ENCODE measurements at regions not wholly inside any gene's neighbourhood (a gene's known extent, or its start where the extent isn't known, plus 50 kb on each side); places are given as distances from the start of the nearest gene placed in this dataset.
A peak's percentile ranks its signal among the peaks of the same experiment; 100 is the strongest.
"Not testable (repeated sequence)": the region's sequence is repeated elsewhere in the genome, so short reads cannot be mapped to it uniquely, and the experiment has no call there.

DNA sequence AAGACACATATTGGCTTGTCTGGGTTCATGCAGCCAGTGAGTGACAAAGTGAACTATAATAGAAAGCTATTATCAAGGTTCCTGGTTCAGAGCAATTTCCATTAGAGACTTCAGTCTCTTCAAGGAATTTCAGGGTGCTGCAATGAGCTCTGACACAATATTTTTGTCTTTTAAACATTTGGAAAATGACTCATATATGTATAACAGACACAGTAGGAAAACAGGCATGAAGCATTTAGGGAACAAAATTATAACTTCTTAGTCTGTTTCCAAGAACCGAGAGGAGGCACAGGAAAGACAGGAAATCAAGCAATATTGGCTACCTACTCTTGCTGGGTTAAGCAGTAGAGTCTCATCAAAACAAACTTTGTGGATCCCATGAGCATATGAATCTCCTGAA is 170.4 kb downstream of the PTPRC start:
- DNase-seq: no peak

DNA sequence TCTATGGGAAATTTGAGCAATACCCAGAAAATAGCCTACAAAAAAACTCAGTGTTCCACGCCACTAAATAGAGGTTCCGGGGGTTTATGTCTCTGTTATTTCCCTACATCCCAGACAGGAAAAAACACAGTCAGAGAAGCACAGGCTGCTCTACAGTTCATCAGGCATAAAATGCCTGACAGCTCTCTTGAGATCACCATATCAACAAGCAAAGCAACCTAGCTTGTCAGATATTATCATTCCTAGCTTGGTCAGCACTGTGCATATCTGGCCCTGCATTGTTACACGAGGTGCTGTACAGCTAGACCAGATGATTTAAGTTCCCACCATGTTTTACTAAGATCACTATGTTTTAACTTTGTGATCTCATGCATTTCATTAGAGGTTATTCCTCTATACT is 172.6 kb downstream of the PTPRC start:
- no peak for DNase-seq

DNA sequence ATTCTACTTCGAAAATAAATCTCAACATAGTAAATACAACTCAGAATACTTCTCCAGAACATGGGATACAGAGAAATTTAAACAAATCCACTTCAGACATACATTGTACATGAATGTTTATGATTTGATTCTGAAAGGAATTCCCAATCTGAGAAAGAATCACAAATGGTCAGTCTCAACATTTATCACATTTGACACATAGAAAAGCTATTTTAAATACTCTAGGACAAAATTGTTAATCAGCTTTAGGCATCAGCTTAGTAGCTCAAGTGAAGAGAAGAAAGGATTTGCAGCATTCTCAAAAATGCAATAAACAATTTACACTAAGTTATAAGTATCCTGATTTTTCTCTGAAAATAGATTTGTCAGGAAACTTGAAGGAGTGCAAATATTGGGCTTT is 184.8 kb downstream of the PTPRC start:
- no peak for DNase-seq

DNA sequence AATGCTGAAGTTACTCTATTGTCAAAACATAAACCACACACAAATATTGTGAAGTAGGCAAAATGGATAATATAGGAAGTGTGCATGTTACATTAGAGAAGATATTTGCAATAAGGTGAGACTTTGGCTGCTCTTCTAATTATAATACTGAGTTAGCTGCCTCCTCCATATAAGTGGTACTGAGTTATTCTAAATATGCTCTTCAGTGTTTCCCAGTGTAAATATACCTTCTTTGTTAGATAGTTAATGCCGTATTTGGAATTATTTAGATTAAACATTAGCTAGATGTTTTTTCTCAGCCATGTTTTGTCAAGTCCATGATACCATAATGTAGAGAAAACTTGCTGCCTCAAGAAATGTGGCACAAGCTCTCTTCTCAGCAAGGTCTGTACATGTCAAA is 186.4 kb downstream of the PTPRC start:
- no peak for DNase-seq

DNA sequence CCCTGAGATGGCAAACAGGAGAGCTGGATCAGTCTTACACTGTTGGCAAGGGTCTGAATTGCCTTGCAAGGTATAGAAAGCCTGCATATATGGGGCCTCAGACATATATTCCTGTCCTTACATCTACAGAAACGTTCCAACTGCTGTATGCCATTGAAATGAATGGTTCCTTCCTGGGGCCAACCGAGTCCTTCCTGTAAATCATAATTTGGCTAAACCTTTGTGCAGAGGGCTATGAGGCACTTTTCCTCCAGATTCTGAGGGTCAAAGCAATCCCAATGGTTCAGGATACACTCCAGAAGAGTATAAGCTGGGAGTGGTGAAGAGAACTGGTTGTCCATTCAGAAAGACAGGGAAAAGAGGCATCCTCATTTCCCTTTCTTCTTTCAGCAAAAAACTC is 190.5 kb downstream of the PTPRC start:
- DNase-seq: no peak

DNA sequence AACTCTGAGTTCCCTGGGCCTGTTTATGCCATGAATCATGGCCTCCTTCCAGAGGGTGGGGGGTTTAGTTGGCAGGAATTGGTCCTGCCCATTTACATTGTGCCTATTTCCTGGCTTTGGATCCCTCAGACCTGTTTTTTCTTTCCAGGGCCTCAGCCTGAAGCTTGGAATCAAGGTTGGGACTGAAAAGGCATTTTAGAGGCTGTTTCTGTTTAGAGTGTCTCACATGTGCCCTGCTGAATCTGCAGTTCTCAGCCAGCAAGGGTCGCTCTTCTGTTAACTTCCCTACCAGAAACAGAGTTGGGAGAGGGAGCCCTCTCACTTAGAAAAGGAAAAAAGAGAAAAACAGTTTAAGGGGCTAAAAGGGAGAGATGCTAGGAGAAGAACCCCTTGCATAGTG is 191.1 kb downstream of the PTPRC start:
- DNase-seq: no peak

DNA sequence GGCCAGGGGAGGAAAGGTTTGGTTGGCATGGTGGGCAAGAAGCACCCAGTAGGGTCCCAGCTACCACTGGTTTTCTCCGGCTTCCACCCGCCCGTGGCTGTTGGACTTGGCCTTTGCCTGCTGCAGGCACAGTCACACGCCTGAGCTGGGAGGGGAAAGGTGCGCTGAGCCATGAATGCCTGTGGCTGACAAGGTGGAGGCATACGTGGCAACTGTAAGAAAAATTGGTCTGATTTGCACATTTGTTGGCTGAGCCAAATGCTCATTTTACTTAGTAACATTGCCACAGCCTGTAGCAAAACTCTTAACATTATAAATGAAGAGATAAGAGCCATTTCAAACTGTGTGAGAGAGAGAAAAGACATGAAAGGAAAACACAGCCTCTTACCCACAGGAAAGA is 191.6 kb downstream of the PTPRC start:
- no peak for DNase-seq

DNA sequence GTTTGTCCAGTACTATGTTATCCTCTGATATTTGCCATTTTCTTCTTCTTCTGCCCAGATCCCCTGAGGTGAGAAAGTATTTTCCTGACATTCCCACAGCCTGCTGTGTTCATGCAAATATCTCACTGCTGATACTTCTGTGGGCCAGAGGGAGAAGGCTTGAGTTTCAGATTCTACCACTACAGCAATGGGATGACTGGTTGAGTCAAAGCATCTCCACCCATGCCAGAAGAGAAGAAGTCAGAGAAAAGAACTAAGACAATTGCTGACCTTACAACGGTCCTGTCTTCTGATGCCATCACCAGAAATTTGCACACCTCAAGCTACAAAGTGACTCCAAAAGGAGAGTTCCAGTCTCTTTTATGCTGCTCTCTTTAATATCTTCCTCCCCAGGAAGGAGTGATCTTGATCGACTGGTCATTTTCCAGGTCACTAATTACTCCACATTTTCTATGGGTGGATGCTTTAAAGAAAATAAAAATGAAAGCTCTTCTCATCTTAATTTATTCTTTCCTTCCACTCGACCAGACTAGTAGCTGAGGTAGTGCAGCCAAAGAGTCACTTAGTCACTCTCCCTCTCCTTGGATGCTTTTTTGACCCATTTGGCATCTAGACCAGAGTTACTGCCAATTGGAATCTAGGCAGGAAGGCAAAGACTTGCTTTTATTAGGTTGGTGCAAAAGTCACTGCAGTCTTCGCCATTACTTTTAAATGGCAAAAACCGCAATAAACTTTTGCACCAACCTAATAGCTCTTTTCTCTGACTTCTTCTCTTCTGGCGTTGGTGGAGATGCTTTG is 195.1 kb downstream of the PTPRC start:
- DNase-seq: no peak

DNA sequence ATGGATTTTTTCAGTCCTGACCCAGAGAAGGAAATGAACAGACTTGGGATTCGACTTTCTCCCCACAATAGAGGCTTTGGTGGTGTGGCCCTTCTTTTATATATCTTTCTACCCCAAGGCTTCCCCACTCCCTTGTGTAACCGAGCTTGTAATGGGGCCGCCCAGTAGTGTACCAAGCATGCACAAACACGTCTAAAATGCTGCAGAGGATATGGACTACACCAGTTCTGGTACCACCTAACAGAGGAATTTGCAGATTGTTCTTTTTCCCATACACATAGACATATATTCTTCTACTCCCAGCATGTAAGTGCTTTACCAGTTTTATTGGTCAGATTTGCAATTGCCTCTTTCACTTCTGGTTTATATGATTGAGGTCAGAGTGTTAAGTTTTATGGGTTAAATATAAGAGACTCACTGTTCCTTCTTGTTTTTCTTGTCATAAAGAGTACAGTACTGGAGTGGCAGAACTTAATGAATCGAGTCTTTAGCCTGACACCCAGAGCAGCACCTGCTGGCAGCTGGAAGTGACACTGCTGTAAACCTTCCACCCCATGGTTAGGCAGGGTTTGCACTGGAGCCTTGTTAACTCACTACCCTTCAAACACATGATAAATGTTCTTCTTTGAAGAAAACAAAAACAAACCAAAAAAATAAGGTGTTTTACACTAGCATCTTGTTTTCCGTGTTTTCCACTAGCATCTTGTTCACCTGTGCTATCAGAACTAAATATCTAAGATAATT is 198.6 kb downstream of the PTPRC start:
- DNase-seq: no peak

DNA sequence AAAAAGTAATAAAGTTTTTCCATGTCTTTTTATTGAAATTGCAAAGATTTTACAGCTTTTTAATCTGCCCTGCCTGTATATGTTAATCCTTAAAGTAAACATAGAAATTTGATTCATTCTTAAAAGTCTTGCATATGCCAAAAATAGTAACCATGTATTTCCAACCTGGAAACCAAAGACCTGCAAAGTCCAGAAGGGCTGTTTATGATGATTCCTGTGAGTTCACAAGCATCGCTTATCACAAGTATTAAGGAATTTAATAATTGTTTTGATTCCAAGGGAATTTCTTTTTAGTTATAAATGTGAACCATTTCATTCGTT is 199.1 kb downstream of the PTPRC start:
- no peak for DNase-seq

DNA sequence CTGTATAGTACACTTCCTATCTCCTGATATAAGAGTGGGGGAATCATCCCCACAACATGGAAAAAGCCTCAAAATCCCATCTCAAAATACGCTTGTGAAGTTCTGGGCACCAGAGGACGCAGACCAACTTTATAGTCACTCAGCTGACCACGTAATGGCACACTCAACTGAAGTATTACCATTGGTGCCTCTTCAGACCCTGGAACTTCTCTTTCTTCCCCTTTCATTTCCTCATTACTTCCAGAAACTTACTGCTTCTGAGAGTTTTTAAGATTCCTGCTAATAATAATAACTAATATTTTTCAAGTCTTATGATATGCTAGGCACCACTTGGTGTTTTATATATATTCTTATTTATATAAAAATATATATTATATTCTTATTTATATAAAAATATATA is 202.6 kb downstream of the PTPRC start:
- no peak for DNase-seq

DNA sequence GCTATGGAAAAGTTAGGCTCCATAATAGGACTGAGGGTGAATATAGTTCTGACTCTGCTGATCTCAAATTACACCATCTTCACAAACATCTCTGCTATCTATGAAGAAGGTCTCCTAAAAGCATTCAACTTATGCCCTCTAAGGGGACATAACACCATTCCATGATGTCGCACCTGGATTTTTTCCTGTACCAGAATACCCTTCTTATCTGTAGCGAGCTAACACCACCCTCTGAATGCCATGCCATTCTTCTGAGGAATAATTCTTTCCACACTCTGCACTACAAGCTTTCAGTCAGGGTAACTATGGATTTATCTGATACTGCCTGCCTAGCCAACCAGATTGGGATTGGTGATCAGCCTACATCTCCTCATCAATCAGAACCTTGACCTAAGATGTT is 203.8 kb downstream of the PTPRC start:
- DNase-seq: no peak

DNA sequence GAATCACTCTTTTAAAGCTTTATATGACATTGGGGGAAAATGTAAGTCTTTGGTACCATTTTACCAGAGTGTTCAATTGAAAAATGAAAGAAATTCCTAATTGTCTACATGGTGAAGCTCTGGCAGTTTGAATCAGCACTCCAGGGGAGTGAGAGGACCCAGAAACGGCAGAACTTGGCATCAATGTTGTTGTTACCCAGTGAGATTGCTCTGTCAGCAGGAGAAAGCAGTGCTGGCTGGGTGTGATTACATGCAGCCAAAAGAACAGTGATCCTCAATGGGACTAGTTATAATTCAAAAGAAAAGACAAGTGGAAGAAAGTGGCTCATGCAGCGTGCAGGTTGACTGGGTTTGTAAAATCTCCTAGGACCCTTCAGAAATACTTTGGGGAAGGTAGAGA is 206.4 kb downstream of the PTPRC start:
- no peak for DNase-seq

DNA sequence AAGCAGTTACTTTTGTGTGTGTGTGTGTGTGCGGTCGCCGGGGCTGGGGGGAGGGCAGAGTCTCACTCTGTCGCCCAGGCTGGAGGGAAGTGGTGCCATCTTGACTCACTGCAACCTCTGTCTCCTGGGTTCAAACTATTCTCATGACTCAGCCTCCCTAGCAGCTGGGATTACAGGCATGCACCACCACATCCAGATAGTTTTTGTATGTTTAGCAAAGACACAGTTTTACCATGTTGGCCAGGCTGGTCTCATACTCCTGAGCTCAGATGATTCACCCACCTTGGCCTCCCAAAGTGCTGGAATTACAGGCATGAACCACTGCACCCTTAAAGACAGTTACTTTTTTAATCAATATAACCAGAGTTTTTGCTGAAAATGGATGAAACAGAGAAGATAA is 207.0 kb downstream of the PTPRC start:
- DNase-seq: no peak

DNA sequence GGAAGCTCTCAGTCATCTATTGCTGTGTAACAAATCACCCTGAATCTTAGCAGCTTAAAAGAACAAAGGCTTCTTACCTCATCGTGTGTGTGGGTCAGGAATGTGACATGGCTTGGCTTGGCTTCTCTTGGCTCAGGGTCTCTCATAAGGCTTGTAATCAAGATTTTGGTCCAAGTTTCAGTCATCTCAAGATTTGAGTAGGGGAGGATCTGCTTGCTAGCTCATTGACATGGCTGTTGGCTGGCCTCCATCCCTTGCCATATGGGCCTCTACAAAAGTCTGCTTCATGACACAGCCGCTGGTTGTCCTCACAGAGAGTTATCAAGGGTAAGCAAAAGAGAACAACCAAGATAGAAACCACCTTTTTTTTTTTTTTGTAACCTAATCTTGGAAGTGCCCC is 207.7 kb downstream of the PTPRC start:
- peak in 4 of 56 donors; percentile 4 to 25 (median 10) for DNase-seq

DNA sequence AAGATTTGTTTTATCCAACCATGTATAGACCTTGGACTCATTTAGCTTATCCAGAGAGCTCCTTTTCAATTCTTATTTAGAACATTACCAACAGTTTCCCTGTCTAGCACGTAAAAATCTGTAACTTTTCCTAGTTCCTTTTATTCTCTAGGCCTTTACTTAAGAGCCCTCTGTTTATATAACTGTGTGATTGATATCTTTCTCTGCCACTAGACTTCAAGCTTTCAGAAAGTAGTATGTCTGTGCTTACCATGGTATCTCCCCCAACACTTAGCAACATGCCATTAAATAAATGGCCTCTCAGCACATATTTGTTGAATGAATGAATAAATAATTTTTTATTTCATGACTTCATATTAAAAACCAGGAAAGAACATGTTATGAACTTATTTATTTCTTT is 209.4 kb downstream of the PTPRC start:
- no peak for DNase-seq

DNA sequence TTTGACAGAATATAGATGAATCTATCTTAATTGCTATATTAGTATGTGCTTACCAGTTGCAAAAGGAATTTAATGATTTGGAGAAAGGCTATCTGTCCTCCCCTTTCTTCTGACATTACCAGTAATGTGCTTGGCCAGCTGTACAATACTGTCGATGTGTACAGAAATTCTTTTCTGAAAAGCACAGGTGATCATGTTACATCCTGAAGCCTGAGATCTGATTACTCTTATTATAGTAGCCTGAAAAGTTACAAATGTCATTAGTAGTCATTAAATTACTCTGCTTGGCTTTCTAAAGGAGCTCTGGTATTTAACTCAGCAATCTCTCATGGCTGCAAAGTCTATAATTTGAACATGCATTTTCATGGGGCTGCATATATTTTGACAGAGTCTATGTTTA is 209.8 kb downstream of the PTPRC start:
- no peak for DNase-seq

DNA sequence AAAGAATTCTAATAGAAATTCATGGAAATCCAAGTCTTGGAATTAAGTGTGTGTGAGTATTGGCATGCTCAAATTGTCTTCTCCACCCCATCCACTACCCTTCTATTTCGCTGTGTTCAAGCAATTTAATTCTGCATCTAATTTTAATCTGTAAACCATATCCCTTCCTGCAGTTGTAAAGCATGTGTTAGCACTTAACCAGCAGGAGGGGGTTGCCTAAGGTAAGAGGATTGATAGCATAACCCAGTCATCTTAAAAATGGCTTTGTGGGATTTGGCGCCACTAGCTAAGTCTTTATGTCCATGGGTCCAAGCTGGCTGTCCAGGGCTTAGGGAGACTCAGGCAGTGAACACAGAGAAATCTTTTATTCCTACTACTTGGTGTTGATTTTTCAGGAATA is 210.3 kb downstream of the PTPRC start:
- DNase-seq: no peak

DNA sequence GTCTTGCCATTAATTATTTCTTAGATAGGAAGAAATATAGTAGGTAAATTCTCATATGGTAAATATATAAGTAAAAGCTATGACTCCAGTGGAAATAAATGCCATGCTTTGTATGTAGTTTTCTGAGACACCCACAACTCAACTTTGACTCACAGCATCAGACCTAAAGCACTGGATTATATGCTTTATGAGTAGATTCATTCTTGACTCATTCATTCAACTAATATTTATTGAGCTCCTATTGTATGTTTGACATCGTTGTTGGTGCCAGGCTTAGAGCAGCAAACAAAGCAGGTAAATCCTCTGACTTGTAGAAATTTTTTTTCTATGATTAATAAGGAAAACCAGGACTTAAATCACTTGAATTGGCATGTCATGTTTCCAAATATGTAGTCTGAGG is 211.4 kb downstream of the PTPRC start:
- no peak for DNase-seq

DNA sequence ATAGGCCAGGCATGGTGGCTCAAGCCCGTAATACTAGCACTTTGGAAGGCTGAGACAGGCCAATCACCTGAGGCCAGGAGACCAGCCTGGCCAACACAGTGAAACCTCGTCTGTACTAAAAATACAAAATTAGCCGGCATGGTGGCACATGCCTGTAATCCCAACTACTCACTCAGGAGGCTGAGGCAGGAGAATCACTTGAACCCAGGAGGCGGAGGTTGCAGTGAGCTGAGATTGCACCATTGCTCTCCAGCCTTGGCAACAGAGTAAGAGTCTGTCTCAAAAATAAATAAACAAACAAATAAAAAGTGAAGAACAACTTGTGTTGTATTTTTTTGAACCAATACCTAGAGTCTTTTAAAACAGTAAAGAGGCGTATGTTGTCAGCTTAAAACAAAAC is 212.1 kb downstream of the PTPRC start:
- DNase-seq: not testable (repeated sequence)

DNA sequence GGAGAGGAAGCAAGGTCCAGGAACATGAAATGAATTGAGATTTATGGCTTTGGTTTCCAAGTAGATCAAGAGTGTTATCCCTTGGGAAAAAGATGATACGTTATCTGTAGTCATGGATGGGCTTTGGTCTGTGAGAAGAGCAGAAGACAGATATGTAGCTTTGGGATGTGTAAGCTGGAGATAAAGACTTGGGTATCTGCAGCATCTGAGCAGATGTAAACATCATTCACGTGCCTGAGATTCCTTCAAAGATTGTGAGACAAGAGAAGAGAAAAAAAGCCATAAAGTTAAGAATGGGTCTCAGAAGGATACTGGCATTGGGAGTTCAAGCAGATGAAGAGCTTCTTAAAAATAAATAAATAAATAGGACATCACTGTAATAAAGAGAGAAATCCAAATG is 217.8 kb downstream of the PTPRC start:
- no peak for DNase-seq

DNA sequence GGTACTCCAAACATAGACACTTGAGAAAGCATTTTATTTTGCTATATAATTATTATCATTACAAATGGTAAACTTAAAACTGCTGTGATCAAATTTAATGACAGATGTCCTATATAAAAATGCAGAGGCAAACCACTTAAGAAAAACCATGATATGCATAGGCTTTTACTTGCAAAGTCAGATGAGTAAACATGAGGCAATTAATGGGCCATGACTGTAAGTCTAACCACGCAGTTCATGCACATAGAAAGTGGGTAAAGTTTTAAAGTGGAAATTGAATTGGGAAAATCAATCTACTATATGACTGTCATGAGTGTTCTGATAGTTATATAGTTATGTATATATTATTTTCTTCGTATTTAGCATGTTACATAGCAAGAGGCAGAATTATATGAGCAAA is 219.2 kb downstream of the PTPRC start:
- DNase-seq: no peak

DNA sequence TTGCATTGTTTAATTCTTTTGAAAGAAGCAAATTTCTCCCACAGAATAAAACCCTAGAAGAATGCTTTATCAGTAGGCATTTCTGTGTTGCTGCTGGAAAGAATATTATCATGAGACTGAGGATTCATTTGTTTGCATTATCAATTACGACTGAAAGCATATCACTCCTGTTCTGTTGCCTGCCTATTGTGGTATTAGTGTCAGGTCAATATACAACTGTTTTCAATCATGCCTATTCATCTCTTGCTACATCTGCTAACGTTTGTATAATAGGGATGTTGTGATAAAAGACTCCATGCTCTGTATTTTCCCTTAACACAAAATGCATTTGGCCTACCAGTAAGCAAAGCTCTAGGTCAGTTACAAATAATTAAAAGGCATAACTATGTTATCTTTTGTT is 221.5 kb downstream of the PTPRC start:
- DNase-seq: no peak
